HL-60 (cell line): ENCODE measurements at regions not wholly inside any gene's neighbourhood (a gene's known extent, or its start where the extent isn't known, plus 50 kb on each side); places are given as distances from the start of the nearest gene placed in this dataset.
"Not testable (repeated sequence)": the region's sequence is repeated elsewhere in the genome, so short reads cannot be mapped to it uniquely, and the experiment has no call there.

ENCODE experiments used
- DNase-seq, 2 experiments: peaks; one replicate each; pipeline ENCODE4 v3.0.0-alpha.2; 2010 to 2020; ENCODE audit warnings: low read depth in 1 of 2, low spot score in 1 of 2
- H3K27ac ChIP-seq: fragments of 250-450 bp; sonication (Bioruptor Pico); replicated peaks from 2 replicates; pipeline ENCODE4 v1.5.1; 2020; ENCODE audit warnings: mild to moderate bottlenecking, moderate library complexity
- H3K27me3 ChIP-seq: fragments of 250-450 bp; sonication (Bioruptor Pico); 2 replicates; pipeline ENCODE4 v1.5.1; 2021; ENCODE audit warnings: mild to moderate bottlenecking, moderate library complexity; ENCODE audit not compliant: insufficient read depth, poor library complexity, severe bottlenecking
- H3K4me3 ChIP-seq: replicated peaks from 2 replicates; pipeline ENCODE4 v1.5.1; 2011; ENCODE audit warnings: mild to moderate bottlenecking, control low read depth, low read length; ENCODE audit not compliant: insufficient read depth
- GABPA ChIP-seq: IDR thresholded peaks from 2 replicates; pipeline ENCODE4 v1.6.1; 2012; ENCODE audit warnings: low read depth
- POLR2AphosphoS5 ChIP-seq: IDR thresholded peaks from 2 replicates; pipeline ENCODE4 v1.6.1; 2012; ENCODE audit warnings: low read depth
- SPI1 ChIP-seq: IDR thresholded peaks from 2 replicates; pipeline ENCODE4 v1.6.1; 2012; ENCODE audit warnings: low read depth, mild to moderate bottlenecking, borderline replicate concordance
- TF ChIP-seq, protein P1 (sequence below): IDR thresholded peaks from one replicate; pipeline ENCODE4 v1.5.1; 2011; ENCODE audit warnings: low read length, control low read depth, inconsistent platforms; ENCODE audit not compliant: insufficient read depth
- TF ChIP-seq, protein P2 (sequence below): IDR thresholded peaks from 2 replicates; pipeline ENCODE4 v1.6.1; 2012; ENCODE audit warnings: low read depth; ENCODE audit not compliant: insufficient replicate concordance

DNA sequence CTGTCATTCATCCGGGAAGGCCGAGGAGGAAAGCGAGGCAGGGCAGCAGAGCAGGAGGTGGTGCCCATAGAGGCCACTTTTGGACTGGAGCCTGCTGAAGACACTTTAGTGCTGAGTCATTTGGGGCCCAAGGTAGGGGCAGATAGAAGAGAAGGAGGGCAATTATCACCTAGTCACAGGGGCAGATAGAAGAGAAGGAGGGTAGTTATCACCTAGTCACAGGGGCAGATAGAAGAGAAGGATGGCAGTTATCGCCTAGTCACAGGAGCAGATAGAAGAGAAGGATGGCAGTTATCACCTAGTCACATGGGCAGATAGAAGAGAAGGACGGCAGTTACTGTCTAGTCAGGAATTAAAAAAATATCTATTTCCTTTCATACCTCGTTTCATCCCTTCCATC, 1372.6 kb downstream of the FOXD4L5 start:
- not testable (repeated sequence) for DNase-seq, H3K27ac ChIP-seq, H3K4me3 ChIP-seq, H3K27me3 ChIP-seq

DNA sequence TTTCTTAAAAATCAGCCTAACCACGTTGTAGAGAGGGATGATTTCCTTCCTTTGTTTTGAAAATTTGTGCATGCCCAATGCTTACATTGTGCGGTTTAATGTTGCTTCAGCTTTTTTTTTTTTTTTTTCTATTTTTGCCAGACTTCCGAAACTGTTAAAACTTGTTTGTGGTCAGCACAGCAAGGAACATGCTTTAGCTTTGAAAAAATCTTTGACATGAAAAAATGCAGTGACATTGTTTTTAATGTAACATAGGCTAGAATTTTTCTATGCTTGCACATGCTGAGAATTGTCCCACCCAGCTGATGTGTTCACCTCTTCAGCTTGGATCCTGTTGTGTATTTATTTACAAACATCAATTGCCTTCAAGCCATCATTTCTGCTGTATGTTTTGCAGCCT, 1375.9 kb downstream of the FOXD4L5 start:
- DNase-seq = peak in 1 of 2 experiments; percentile 1
- H3K4me3 ChIP-seq, H3K27ac ChIP-seq, H3K27me3 ChIP-seq: not testable (repeated sequence)

DNA sequence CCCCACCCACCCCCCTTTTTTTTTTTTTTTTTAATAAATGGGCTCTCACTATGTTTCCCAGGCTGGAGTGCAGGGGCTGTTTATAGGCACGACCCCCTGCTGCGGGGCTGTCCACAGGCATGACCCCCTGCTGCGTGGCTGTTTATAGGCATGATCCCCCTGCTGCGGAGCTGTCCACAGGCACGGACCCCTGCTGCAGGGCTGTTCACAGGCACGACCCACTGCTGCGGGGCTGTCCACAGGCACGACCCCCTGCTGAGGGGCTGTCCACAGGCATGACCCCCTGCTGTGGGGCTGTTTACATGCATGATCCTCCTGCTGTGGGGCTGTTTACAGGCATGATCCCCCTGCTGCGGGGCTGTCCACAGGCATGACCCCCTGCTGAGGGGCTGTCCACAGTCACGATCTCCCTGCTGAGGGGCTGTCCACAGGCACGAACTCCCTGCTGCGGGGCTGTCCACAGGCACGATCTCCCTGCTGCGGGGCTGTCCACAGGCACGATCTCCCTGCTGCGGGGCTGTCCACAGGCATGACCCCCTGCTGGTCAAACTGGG, 1385.3 kb downstream of the FOXD4L5 start:
- not testable (repeated sequence) for DNase-seq, H3K27ac ChIP-seq, H3K27me3 ChIP-seq, H3K4me3 ChIP-seq

DNA sequence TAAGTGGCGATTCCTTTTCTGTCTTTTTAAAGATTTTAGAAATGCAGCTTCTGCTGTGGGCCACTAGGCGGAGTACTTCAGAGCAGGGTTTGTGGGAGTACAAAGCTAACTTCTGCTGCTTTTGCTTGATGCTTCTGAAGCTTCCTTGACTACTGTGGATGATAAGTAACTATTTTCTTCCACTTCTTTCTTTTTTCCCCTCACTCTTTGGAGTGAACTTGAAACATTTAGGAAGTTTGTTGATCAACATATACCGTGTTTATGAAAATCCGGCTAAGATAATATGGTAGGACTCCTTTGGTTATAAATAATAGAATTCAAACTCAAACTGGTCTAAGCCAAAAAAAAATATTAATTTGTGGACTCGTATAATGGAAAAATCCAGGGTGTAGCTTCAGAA, 1403.6 kb downstream of the FOXD4L5 start:
- H3K27me3 ChIP-seq, DNase-seq, H3K27ac ChIP-seq, H3K4me3 ChIP-seq: not testable (repeated sequence)

DNA sequence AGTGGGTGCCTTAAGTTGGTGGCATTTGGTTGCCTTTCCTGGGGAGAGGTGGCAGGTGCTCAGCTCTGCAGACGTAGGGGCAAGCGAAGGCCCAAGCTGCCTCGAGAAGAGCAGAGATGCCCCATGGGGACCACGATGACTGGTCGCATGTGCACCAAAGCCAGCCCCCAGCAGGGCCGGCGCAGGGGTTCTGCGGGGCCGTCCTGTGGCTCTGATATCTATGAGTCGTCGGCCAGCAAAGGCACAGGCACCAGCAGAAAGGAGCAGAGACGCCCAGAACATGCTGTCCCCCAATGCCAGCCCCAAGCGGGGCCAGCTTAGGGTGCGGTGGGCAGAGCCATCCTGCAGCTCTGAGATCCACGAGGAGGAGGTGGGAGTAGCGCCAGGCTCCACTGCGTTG, 1408.6 kb downstream of the FOXD4L5 start:
- not testable (repeated sequence) for H3K27ac ChIP-seq, DNase-seq, H3K4me3 ChIP-seq, H3K27me3 ChIP-seq

DNA sequence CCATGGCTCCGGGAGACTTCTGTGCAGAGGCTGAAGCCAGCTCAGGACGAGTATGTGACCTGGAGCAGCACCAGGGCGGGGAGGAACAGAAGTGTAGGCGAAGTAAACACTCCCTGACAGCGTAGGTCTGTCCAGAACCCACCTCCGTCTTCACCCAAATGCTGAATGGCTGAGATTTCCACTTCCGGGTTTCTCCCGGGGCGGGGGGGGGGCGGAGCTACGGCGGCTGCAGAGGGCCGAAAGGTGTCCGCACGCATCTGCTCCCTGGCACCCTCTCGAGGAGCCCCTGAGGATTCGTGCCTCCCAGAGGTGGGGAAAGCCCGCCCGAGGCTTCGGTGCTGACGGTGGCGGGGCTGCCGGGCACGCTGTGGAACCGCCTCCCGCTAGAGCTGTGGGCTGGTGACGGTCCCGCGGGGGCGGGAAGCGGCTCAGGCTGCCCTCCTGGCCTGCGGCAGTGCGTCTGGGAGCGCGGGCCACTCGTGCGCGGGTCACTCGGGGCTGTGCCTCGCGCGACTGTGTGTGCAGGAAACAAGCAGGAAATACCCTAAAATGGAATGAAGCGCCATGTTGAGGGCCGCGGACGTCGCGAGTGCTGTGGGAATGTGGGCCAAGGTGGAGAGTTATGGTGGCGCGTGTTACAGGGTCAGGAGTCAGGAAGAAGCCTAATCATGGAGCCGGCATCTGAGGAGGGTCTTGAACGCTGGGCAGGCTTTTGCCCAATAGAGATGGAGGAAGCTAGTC, 1425.4 kb downstream of the FOXD4L5 start:
- H3K27ac ChIP-seq = no peak overlapping the region
- H3K27me3 ChIP-seq = no peaks in the 10 kb centered on the region
- DNase-seq = no peak
- no peak overlapping the region for H3K4me3 ChIP-seq
- TF ChIP-seq, protein P1, sequence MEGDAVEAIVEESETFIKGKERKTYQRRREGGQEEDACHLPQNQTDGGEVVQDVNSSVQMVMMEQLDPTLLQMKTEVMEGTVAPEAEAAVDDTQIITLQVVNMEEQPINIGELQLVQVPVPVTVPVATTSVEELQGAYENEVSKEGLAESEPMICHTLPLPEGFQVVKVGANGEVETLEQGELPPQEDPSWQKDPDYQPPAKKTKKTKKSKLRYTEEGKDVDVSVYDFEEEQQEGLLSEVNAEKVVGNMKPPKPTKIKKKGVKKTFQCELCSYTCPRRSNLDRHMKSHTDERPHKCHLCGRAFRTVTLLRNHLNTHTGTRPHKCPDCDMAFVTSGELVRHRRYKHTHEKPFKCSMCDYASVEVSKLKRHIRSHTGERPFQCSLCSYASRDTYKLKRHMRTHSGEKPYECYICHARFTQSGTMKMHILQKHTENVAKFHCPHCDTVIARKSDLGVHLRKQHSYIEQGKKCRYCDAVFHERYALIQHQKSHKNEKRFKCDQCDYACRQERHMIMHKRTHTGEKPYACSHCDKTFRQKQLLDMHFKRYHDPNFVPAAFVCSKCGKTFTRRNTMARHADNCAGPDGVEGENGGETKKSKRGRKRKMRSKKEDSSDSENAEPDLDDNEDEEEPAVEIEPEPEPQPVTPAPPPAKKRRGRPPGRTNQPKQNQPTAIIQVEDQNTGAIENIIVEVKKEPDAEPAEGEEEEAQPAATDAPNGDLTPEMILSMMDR = no peak
- TF ChIP-seq POLR2AphosphoS5 = no peak
- no peak for TF ChIP-seq GABPA
- TF ChIP-seq, protein P2, sequence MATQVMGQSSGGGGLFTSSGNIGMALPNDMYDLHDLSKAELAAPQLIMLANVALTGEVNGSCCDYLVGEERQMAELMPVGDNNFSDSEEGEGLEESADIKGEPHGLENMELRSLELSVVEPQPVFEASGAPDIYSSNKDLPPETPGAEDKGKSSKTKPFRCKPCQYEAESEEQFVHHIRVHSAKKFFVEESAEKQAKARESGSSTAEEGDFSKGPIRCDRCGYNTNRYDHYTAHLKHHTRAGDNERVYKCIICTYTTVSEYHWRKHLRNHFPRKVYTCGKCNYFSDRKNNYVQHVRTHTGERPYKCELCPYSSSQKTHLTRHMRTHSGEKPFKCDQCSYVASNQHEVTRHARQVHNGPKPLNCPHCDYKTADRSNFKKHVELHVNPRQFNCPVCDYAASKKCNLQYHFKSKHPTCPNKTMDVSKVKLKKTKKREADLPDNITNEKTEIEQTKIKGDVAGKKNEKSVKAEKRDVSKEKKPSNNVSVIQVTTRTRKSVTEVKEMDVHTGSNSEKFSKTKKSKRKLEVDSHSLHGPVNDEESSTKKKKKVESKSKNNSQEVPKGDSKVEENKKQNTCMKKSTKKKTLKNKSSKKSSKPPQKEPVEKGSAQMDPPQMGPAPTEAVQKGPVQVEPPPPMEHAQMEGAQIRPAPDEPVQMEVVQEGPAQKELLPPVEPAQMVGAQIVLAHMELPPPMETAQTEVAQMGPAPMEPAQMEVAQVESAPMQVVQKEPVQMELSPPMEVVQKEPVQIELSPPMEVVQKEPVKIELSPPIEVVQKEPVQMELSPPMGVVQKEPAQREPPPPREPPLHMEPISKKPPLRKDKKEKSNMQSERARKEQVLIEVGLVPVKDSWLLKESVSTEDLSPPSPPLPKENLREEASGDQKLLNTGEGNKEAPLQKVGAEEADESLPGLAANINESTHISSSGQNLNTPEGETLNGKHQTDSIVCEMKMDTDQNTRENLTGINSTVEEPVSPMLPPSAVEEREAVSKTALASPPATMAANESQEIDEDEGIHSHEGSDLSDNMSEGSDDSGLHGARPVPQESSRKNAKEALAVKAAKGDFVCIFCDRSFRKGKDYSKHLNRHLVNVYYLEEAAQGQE = no peak
- no peak for TF ChIP-seq SPI1

DNA sequence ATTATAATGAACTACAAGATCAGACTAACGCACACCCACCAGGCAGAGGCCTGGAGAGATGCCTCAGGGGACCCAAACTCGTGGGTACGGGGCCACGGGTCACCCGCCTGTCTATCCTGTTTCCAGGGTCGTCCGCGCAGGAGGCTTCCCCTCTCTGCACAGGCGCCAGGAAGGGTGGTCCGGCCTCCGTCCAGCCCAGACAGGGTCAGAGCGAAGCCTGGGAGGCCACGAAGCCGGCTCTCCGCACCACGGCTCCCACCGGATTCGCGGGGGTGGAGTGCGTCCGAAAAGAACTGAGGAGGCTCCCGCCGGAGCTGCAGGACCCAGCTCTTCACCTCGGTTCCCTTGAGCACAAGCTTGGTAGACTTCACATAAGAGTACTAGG, 1425.9 kb downstream of the FOXD4L5 start:
- H3K27ac ChIP-seq, H3K4me3 ChIP-seq: not testable (repeated sequence)

DNA sequence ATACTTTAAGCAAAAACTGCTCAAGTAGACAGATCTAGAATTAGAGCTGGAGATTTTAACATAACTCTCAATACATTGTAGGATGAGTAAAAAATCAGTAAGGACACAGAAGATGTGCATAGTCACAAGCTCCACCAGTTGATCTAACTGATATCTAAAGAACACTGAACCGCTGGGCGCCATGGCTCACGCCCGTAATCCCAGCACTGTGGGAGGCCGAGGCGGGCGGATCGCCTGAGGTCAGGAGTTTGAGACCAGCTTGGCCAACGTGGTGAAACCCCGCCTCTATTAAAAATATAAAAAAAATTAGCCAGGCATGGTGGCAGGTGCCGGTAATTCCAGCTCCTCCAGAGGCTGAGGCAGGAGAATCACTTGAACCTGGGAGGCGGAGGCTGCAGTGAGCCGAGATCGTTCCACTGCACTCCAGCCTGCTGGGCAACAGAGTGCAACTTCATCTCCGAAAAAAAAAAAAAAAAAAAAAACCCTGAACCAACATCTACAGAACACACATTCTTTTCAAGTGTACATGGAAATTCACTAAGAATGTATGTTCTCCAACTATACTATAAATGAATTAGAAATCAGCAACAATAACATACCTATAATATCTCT, 1431.8 kb downstream of the FOXD4L5 start:
- H3K27me3 ChIP-seq, H3K27ac ChIP-seq, DNase-seq, H3K4me3 ChIP-seq: not testable (repeated sequence)

More for the DNA sequence above, 1425.9 kb downstream of the FOXD4L5 start:
- DNase-seq, H3K27me3 ChIP-seq: not testable (repeated sequence)

DNA sequence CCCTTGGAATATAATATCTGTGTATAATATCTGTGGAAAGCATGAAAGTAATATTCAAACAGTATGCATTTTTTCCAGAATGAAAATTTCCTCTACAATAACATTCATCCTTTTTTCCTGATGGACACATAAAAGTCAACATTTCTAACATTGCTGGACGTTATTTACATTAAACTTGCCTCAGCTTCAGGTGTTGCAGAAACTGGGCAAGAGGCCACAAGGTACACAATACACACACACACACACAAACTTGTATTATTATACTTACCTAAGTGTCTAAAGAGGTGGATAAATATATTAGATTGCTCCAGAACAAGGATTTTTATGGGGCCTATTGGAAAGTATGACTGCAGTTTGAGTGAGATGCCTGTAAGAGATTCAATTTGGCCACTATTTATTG, 1460.2 kb downstream of the FOXD4L5 start:
- not testable (repeated sequence) for H3K27ac ChIP-seq, H3K27me3 ChIP-seq, DNase-seq, H3K4me3 ChIP-seq

DNA sequence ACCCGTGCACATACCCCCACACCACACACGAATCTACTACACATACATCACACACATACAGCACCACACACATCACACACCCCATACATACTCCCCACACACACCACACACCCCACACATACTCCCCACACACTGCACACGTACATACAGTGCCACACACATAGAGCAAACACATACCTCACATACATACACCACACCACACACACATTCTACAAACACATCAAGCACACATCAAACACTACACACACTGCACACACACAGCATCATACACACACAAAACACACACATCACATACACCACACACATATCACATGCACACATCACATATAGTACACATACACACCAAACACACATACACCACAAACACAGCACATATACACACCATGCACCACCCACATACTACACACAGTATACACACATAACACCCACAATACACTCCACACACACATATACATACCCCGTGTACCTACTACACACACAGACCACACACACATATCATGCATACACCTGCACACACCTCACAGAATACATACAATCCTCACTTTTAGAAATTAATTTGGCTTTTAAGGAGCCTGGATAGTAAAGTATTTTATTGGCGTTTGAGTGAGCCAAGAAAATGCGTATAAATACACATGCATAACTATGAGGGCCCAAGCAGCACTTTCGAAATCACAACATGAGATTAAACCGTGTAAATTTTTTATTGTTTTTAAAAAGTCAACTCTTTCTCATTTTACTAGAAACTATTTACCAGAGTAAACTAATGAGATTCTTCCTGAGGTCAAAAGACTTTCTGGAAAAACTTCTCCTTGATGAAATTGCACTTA, 1461.4 kb downstream of the FOXD4L5 start:
- H3K27ac ChIP-seq, DNase-seq, H3K4me3 ChIP-seq, H3K27me3 ChIP-seq: not testable (repeated sequence)
